Endothelial cell (in vitro differentiated cells): ENCODE measurements at regions not wholly inside any gene's neighbourhood (a gene's known extent, or its start where the extent isn't known, plus 50 kb on each side); places are given as distances from the start of the nearest gene placed in this dataset.

Experiments used
- DNase-seq: peaks from one replicate; pipeline ENCODE4 v3.0.0; 2021; ENCODE audit warnings: low spot score
- H3K27ac Mint-ChIP-seq: one replicate; pipeline ENCODE4 v1.8.0; 2021; ENCODE audit warnings: mixed read lengths, inconsistent platforms; ENCODE audit not compliant: unreplicated experiment
- H3K27me3 Mint-ChIP-seq: one replicate; pipeline ENCODE4 v1.8.0; 2021; ENCODE audit warnings: mild to moderate bottlenecking, moderate library complexity, mixed read lengths, inconsistent platforms; ENCODE audit not compliant: unreplicated experiment
- H3K36me3 Mint-ChIP-seq: one replicate; pipeline ENCODE4 v1.8.0; 2021; ENCODE audit warnings: mild to moderate bottlenecking, low read depth, mixed read lengths, inconsistent platforms; ENCODE audit not compliant: unreplicated experiment
- H3K4me1 Mint-ChIP-seq: one replicate; pipeline ENCODE4 v1.8.0; 2021; ENCODE audit warnings: mild to moderate bottlenecking, mixed read lengths, inconsistent platforms; ENCODE audit not compliant: unreplicated experiment
- H3K4me3 Mint-ChIP-seq: one replicate; pipeline ENCODE4 v1.8.0; 2021; ENCODE audit warnings: mild to moderate bottlenecking, mixed read lengths, inconsistent platforms; ENCODE audit not compliant: unreplicated experiment
- H3K9me3 Mint-ChIP-seq: one replicate; pipeline ENCODE4 v1.8.0; 2021; ENCODE audit warnings: mixed read lengths, inconsistent platforms; ENCODE audit not compliant: unreplicated experiment
- TF ChIP-seq, protein P1 (sequence below): fragments of 200-600 bp; sonication (generic); IDR thresholded peaks from one replicate; pipeline ENCODE4 v1.5.0; 2021; ENCODE audit warnings: antibody characterized with exemption; ENCODE audit not compliant: unreplicated experiment

DNA sequence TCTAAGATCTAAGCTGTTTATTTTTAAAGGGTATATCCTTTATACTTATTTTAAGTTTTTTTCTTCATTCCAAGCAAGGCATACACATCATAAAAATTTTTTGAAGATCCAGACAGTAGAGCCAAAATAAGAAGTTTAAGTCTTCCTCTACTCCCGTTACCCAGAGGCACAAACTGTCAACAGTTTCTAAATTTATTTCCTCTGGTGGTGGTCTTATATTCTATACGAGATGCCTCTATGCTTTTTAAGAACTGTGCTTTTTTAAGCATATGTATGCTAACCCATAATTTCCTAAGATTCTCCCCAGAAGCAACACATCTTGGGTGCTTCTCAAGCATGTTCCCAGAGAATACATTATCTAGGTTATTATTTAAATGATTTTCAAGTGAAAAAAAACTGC lies 383.6 kb downstream of the COG6 start:
- H3K9me3 Mint-ChIP-seq, result peaks cover 4% of the 10 kb centered on the region
- no peak overlapping the region for H3K27ac Mint-ChIP-seq
- TF ChIP-seq, protein P1, sequence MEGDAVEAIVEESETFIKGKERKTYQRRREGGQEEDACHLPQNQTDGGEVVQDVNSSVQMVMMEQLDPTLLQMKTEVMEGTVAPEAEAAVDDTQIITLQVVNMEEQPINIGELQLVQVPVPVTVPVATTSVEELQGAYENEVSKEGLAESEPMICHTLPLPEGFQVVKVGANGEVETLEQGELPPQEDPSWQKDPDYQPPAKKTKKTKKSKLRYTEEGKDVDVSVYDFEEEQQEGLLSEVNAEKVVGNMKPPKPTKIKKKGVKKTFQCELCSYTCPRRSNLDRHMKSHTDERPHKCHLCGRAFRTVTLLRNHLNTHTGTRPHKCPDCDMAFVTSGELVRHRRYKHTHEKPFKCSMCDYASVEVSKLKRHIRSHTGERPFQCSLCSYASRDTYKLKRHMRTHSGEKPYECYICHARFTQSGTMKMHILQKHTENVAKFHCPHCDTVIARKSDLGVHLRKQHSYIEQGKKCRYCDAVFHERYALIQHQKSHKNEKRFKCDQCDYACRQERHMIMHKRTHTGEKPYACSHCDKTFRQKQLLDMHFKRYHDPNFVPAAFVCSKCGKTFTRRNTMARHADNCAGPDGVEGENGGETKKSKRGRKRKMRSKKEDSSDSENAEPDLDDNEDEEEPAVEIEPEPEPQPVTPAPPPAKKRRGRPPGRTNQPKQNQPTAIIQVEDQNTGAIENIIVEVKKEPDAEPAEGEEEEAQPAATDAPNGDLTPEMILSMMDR, result no peak
- no peaks in the 10 kb centered on the region for H3K36me3 Mint-ChIP-seq
- no peaks in the 10 kb centered on the region for H3K4me1 Mint-ChIP-seq
- H3K4me3 Mint-ChIP-seq, result no peak overlapping the region
- no peak for DNase-seq
- no peaks in the 10 kb centered on the region for H3K27me3 Mint-ChIP-seq

DNA sequence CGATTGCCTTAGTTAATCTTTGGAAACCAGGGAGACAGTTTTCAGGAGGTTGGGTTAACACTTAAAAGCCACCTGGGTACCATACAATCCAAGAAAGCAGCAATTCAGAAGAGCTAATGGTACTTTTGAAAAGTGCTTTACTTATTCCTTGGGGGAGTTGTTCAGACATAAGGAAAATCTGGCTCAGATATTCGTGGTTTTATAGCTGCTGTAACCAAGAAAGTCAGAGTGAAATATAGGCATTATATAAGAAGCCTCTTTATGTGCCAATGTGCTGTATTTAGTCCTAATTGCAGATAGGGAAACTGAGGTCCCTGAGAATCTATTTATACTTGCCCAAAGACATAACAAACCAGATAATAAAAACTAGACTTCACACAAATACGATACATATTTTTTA lies 387.5 kb downstream of the COG6 start:
- Mint-ChIP-seq H3K27me3 (no peaks in the 10 kb centered on the region), H3K4me3 (no peak overlapping the region), H3K27ac (no peak overlapping the region), H3K36me3 (no peaks in the 10 kb centered on the region), H3K4me1 (peaks cover 1% of the 10 kb centered on the region), H3K9me3 (peaks cover 4% of the 10 kb centered on the region)
- DNase-seq, result no peak
- TF ChIP-seq, protein P1, result no peak

DNA sequence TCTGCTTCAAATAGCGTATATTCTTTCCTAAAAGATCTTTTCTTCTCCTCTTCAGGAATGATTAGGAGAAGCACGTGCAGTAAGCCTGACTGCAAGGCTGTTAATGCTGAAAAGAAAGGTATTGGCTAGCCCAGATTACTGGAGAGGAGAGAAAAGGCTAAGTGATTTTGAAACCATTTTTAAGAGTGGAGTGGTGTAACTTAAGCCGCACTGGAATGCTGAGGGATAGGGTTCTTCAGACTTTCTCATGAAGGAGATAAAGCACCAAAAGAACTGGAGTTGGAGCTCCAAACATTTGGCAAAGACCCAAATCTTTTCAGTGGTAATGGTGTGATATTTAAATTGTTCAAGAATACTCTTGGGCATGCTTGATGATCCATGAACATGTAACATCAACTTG lies 388.3 kb downstream of the COG6 start:
- Mint-ChIP-seq H3K9me3 (peaks cover 4% of the 10 kb centered on the region), H3K4me1 (peaks cover 9% of the 10 kb centered on the region), H3K4me3 (no peak overlapping the region), H3K36me3 (no peaks in the 10 kb centered on the region), H3K27me3 (no peaks in the 10 kb centered on the region), H3K27ac (no peak overlapping the region)
- DNase-seq, result no peak
- TF ChIP-seq, protein P1, result no peak

DNA sequence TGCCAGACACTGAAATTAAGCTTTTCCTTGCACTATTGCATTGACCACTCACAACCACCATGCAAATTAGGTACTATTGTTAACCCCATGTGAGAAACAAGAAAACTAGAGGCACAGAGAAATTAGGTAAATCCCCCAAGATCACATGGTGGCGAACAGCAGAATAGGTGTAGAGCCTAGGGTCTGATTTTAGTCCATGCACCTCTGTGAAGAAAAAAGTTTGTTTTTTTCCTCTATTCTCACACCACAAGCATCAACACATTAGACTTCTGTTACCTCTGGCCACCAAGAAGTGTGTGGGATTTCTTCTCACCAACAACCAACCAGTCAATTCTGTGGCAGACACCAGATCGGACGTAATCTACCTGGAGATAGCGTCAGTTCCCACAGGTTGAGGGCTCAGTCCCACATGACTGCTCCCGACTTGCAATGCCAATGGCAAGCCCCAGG lies 391.9 kb downstream of the COG6 start:
- Mint-ChIP-seq H3K27me3 (no peaks in the 10 kb centered on the region), H3K4me3 (no peak overlapping the region), H3K9me3 (no peaks in the 10 kb centered on the region), H3K27ac (no peak overlapping the region), H3K4me1 (peaks cover 12% of the 10 kb centered on the region), H3K36me3 (no peaks in the 10 kb centered on the region)
- TF ChIP-seq, protein P1, result no peak
- no peak for DNase-seq

DNA sequence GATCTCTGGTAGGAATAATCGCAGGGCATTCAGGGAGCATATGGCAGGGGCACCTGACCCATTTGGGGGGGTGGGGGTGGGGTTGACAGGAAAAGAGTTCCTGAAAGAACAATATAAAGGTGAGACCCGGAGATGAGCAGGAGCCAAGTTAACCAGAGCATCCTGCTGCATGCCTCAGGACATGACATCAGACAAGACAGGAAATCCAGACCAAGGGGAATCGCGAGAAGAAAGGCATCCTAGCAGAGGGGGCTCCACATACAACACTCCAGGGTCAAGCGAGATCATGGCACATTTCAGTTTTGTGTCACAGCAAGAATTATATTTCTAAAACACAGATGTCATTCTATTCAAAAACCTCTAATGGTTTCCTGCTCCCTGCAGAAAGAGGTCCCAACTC lies 393.1 kb downstream of the COG6 start:
- H3K27me3 Mint-ChIP-seq, result no peaks in the 10 kb centered on the region
- TF ChIP-seq, protein P1, result no peak

More for the DNA sequence above, 393.1 kb downstream of the COG6 start:
- no peaks in the 10 kb centered on the region for H3K36me3 Mint-ChIP-seq
- no peak overlapping the region for H3K27ac Mint-ChIP-seq
- H3K4me3 Mint-ChIP-seq, result no peak overlapping the region
- peaks cover 12% of the 10 kb centered on the region for H3K4me1 Mint-ChIP-seq
- no peaks in the 10 kb centered on the region for H3K9me3 Mint-ChIP-seq
- DNase-seq, result no peak
